ENCODE measurements at regions not wholly inside any gene's neighbourhood (a gene's known extent, or its start where the extent isn't known, plus 50 kb on each side); places are given as distances from the start of the nearest gene placed in this dataset.

DNA sequence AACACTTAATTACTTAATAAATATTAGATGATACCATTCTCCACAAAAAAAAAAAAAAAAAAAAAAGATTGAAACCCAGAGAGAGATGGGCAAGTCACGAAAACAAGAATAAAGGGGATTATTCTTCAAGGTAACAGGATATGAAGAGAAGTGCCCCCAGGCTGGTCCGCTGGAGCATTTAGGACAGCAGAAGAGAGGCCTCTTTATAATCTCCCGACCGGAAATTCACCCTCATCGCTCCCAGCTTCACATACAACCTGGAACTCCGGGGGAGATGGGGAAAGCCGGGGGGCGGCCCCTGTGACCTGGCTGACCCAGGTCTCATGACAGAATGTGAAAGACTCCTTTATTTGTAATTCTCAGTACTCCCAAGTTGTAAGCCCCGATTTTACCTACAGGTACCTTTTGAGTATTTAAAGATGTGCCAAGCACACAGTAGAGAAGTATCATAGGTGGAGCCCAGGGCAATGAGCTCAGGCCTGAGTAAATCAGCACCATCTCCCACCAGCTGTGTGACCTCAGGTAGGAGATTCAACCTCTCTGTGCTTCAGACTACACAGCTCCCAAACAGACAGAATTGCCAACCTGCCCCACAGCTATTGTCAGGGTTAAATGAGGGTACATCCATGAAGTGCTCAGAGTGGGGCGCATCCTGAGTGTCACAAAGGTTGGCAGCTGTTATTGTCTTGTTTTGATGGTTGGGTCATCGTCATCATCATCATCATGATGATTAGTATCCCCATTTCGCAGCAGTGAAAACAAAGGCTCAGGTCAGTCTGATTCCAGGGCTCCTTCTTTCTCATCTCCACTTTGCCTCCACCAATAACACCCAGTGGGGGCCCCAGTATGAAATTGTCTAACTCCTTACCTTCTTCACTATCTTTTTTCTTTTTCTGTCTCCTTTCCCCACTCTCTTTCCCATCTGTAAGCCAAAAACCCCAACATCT, 148.4 kb downstream of the PSMG1 start:
- H3K9me2 ChIP-seq (replicated peaks; ENCODE audit: insufficient read depth), result no peaks in the 10 kb centered on the region
- no peak overlapping the region for H3K4me2 ChIP-seq
- H3K36me3 ChIP-seq (replicated peaks; ENCODE audit: insufficient read depth, low read depth), result no peaks in the 10 kb centered on the region
- no peaks in the 10 kb centered on the region for H4K20me1 ChIP-seq (ENCODE audit: insufficient read depth, poor library complexity, severe bottlenecking)
- H3K27ac ChIP-seq, result peak overlapping the region; percentile 7
- H2AFZ ChIP-seq, result no peak overlapping the region
- 76% methylated on average over 12 of the region's 12 CpGs for WGBS (ENCODE audit: low lambda C conversion rate, missing lambda C conversion rate)
- H3K4me3 ChIP-seq, result no peak overlapping the region
- DNase-seq (ENCODE audit: low spot score), result no peak
- H3K79me2 ChIP-seq, result no peaks in the 10 kb centered on the region
- H3K4me1 ChIP-seq (ENCODE audit: insufficient read depth), result peaks cover 21% of the 10 kb centered on the region
- H3K9me3 ChIP-seq (ENCODE audit: low read depth), result no peaks in the 10 kb centered on the region
- TF ChIP-seq, protein P1, sequence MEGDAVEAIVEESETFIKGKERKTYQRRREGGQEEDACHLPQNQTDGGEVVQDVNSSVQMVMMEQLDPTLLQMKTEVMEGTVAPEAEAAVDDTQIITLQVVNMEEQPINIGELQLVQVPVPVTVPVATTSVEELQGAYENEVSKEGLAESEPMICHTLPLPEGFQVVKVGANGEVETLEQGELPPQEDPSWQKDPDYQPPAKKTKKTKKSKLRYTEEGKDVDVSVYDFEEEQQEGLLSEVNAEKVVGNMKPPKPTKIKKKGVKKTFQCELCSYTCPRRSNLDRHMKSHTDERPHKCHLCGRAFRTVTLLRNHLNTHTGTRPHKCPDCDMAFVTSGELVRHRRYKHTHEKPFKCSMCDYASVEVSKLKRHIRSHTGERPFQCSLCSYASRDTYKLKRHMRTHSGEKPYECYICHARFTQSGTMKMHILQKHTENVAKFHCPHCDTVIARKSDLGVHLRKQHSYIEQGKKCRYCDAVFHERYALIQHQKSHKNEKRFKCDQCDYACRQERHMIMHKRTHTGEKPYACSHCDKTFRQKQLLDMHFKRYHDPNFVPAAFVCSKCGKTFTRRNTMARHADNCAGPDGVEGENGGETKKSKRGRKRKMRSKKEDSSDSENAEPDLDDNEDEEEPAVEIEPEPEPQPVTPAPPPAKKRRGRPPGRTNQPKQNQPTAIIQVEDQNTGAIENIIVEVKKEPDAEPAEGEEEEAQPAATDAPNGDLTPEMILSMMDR (IDR thresholded peaks at IDR 0.05; ENCODE audit: poor library complexity), result no peak
- no peak for TF ChIP-seq EZH2 (IDR thresholded peaks at IDR 0.05; ENCODE audit: borderline replicate concordance)
- no peak for TF ChIP-seq EZH2phosphoT487 (IDR thresholded peaks at IDR 0.05; ENCODE audit: low read depth, severe bottlenecking, unreplicated experiment)
- H3K27me3 ChIP-seq, result no peaks in the 10 kb centered on the region

DNA sequence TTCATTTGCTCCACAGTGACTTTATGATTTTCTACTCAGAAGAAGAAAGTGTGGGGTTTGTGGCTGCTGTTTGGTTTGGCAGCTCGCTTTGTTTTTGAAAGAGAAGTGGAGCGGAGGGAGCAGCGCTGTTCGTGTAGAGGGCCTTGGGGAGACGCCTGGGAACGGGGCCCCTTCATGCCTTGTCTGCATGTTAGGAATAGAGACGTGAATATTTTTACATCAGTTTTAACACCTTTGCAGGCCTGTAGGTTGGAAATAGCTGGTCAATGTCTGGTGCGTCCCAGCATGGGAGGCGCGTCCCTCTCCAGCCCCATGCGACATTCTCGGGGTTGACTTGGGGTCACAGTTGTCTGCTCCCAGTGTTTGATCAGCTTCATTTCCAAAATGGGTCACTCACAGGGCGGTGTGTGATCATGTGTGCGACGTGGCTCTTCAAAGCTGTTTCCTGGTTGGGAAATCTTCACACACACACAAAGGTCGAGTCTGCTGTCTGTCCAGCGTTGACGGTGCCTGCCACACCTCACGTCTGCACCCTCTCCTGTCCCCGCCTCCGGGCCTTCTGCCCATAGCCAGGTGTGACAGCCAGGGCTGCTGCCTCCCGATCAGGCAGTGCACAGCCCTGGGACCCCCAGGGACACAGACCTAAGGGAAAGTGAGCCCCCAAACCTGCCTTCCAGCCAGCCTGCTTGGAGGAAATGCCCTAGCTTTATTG, 149.2 kb downstream of the PSMG1 start:
- TF ChIP-seq EZH2phosphoT487 (IDR thresholded peaks at IDR 0.05; ENCODE audit: low read depth, severe bottlenecking, unreplicated experiment), result no peak
- no peak for TF ChIP-seq EZH2 (IDR thresholded peaks at IDR 0.05; ENCODE audit: borderline replicate concordance)
- TF ChIP-seq, protein P1 (IDR thresholded peaks at IDR 0.05; ENCODE audit: poor library complexity), result no peak

DNA sequence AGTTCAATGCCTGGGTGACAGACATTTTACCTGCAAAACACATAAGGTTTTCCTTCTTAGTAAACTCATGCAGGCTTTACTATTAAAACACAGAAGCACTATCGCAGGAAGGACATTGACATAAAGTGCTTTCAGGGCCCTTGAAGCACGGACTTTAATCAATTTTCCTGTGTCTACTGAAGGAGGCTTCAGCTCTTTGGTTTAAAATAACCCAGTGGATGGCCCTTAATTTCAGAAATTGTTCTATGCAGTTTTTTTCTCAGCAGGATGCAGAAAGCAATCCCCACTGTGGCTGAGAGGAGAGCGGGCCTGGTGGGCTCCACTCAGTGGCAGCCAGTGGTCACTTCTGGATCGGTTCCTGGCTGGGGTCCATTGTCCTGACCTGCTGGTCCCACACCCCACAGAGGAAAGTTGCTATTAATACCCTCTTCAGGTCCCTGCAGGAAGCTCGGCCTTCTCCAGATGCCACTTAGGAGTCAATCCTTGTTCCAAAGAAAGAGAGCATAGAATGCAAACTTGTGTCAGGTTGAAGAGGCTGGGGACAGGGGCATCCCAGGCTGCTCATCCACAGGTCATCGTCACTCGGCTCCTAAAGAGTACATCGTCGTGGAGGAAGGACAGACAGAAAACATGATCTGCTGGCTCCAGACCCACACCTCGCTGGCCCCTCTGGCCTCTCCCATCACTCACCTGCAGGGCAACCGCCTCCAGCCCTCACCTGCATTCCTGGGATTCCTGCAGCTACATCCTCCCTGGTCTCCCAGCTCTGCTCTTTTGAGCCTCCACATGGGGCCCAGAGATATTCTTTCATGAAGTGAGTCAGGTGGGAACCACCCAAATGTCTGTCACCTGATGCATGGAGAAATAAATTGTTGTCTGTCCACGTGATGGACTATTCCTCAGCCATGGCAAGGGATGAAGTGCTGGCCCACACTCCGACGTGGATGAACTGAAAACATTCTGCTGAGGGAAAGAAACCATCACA, 153.1 kb downstream of the PSMG1 start:
- Histone ChIP-seq H4K20me1 (ENCODE audit: insufficient read depth, poor library complexity, severe bottlenecking) (no peaks in the 10 kb centered on the region), H3K4me1 (ENCODE audit: insufficient read depth) (peaks cover 32% of the 10 kb centered on the region), H3K36me3 (replicated peaks; ENCODE audit: insufficient read depth, low read depth) (no peaks in the 10 kb centered on the region), H3K27me3 (no peaks in the 10 kb centered on the region), H3K27ac (peak overlapping the region; percentile 63), H3K79me2 (no peaks in the 10 kb centered on the region), H3K9me2 (replicated peaks; ENCODE audit: insufficient read depth) (no peaks in the 10 kb centered on the region), H3K9me3 (ENCODE audit: low read depth) (no peaks in the 10 kb centered on the region), H3K4me3 (no peak overlapping the region), H3K4me2 (peak overlapping the region; percentile 10), H2AFZ (no peak overlapping the region)
- WGBS (ENCODE audit: low lambda C conversion rate, missing lambda C conversion rate), result 64% methylated on average over 14 of the region's 14 CpGs
- TF ChIP-seq, protein P1 (IDR thresholded peaks at IDR 0.05; ENCODE audit: poor library complexity), result no peak
- no peak for TF ChIP-seq EZH2phosphoT487 (IDR thresholded peaks at IDR 0.05; ENCODE audit: low read depth, severe bottlenecking, unreplicated experiment)
- TF ChIP-seq EZH2 (IDR thresholded peaks at IDR 0.05; ENCODE audit: borderline replicate concordance), result no peak
- DNase-seq (ENCODE audit: low spot score), result no peak

More for the DNA sequence above, 149.2 kb downstream of the PSMG1 start:
- no peaks in the 10 kb centered on the region for H4K20me1 ChIP-seq (ENCODE audit: insufficient read depth, poor library complexity, severe bottlenecking)
- no peaks in the 10 kb centered on the region for H3K36me3 ChIP-seq (replicated peaks; ENCODE audit: insufficient read depth, low read depth)
- H3K4me2 ChIP-seq, result peak overlapping the region; percentile 16
- H2AFZ ChIP-seq, result no peak overlapping the region
- no peaks in the 10 kb centered on the region for H3K79me2 ChIP-seq
- no peak overlapping the region for H3K4me3 ChIP-seq
- peaks cover 28% of the 10 kb centered on the region for H3K4me1 ChIP-seq (ENCODE audit: insufficient read depth)
- no peaks in the 10 kb centered on the region for H3K9me3 ChIP-seq (ENCODE audit: low read depth)
- 64% methylated on average over 22 of the region's 22 CpGs for WGBS (ENCODE audit: low lambda C conversion rate, missing lambda C conversion rate)
- no peaks in the 10 kb centered on the region for H3K9me2 ChIP-seq (replicated peaks; ENCODE audit: insufficient read depth)
- H3K27ac ChIP-seq, result peak overlapping the region; percentile 56
- DNase-seq (ENCODE audit: low spot score), result peak; percentile 67
- no peaks in the 10 kb centered on the region for H3K27me3 ChIP-seq
